Activated effector memory CD4-positive, alpha-beta T cell treated with Interleukin-2 at 50 U/mL for 16 hours (primary cell): ENCODE measurements at regions not wholly inside any gene's neighbourhood (a gene's known extent, or its start where the extent isn't known, plus 50 kb on each side); places are given as distances from the start of the nearest gene placed in this dataset.
A peak's percentile ranks its signal among the peaks of the same experiment; 100 is the strongest.

Experiments
- DNase-seq: peaks from one replicate; pipeline ENCODE4 v3.0.0-alpha.2; 2020

GRCh38 chr10:78959217-78959923 lies 109.4 kb upstream of the ZMIZ1 start:
- no peak for DNase-seq

GRCh38 chr10:78959924-78960285 lies 108.9 kb upstream of the ZMIZ1 start:
- no peak for DNase-seq

- DNase-seq = no peak
These were observed 108.4 kb upstream of the ZMIZ1 start for GRCh38 chr10:78960316-78960800.

GRCh38 chr10:78961760-78962159 lies 107.0 kb upstream of the ZMIZ1 start:
- no peak for DNase-seq

- no peak for DNase-seq
These were observed 105.4 kb upstream of the ZMIZ1 start for GRCh38 chr10:78963074-78964034.

- no peak for DNase-seq
These were observed 104.4 kb upstream of the ZMIZ1 start for GRCh38 chr10:78964274-78964951.

- no peak for DNase-seq
These were observed 103.7 kb upstream of the ZMIZ1 start for GRCh38 chr10:78964952-78965633.

GRCh38 chr10:78966182-78966787 lies 102.5 kb upstream of the ZMIZ1 start:
- DNase-seq = no peak

GRCh38 chr10:78966844-78967488 lies 101.8 kb upstream of the ZMIZ1 start:
- DNase-seq = no peak

- DNase-seq = no peak
These were observed 100.3 kb upstream of the ZMIZ1 start for GRCh38 chr10:78968300-78968942.

GRCh38 chr10:78968943-78969342 lies 99.8 kb upstream of the ZMIZ1 start:
- DNase-seq = no peak

- no peak for DNase-seq
These were observed 99.0 kb upstream of the ZMIZ1 start for GRCh38 chr10:78969719-78970118.

GRCh38 chr10:78970261-78970660 lies 98.5 kb upstream of the ZMIZ1 start:
- no peak for DNase-seq

- no peak for DNase-seq
These were observed 97.6 kb upstream of the ZMIZ1 start for GRCh38 chr10:78971094-78971682.

GRCh38 chr10:78972160-78972946 lies 96.4 kb upstream of the ZMIZ1 start:
- DNase-seq = no peak

- peak; percentile 55 for DNase-seq
These were observed 95.5 kb upstream of the ZMIZ1 start for GRCh38 chr10:78972947-78973900.

GRCh38 chr10:78973901-78974616 lies 94.7 kb upstream of the ZMIZ1 start:
- peak; percentile 38 for DNase-seq
